ENCODE measurements at regions not wholly inside any gene's neighbourhood (a gene's known extent, or its start where the extent isn't known, plus 50 kb on each side); places are given as distances from the start of the nearest gene placed in this dataset.

DNA sequence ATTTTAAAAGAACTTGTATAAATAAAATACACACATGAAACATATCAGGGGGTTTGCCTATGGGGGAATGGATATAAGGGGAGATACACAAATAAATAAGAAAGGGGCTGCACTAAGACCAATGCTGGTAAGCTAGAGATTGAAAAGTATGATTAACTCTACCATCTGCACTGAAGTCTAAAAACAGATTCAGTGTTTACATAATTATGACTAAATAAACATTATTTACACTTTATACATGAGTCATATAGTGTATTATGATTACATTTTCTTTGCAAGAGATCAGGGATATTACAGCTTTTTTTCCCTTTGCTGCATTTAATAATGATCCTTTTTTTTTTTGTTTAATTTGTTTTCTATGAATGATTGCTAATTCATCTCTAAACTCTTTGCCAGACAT lies 367.9 kb downstream of the TMEM38B start:
- DNase-seq: no peak
- no peak for TF ChIP-seq POLR2A (IDR thresholded peaks at IDR 0.05)
- TF ChIP-seq, protein P1, sequence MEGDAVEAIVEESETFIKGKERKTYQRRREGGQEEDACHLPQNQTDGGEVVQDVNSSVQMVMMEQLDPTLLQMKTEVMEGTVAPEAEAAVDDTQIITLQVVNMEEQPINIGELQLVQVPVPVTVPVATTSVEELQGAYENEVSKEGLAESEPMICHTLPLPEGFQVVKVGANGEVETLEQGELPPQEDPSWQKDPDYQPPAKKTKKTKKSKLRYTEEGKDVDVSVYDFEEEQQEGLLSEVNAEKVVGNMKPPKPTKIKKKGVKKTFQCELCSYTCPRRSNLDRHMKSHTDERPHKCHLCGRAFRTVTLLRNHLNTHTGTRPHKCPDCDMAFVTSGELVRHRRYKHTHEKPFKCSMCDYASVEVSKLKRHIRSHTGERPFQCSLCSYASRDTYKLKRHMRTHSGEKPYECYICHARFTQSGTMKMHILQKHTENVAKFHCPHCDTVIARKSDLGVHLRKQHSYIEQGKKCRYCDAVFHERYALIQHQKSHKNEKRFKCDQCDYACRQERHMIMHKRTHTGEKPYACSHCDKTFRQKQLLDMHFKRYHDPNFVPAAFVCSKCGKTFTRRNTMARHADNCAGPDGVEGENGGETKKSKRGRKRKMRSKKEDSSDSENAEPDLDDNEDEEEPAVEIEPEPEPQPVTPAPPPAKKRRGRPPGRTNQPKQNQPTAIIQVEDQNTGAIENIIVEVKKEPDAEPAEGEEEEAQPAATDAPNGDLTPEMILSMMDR (IDR thresholded peaks at IDR 0.05): no peak
- Histone ChIP-seq H3K9me3 (no peaks in the 10 kb centered on the region), H3K4me3 (no peak overlapping the region), H3K36me3 (no peaks in the 10 kb centered on the region), H3K4me1 (no peaks in the 10 kb centered on the region), H3K27me3 (no peaks in the 10 kb centered on the region), H3K27ac (no peak overlapping the region)

DNA sequence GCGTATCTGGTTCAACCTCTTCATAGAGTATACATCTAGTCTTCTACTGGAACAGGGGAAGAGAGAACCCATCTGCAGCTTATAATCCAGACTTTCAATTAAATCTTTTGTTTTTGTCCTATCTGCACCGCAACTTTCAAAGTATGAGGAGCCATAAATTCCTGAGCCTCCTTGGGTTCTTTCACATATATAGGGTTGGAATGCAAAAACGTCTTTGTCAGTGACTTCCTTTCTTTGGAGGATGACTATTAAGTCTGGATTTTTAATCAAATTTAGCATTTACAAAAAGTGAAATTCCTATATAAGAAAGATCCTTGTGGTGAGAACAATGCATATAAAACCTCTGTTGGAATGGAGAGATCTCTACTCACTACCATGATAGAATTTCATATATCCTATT lies 370.8 kb downstream of the TMEM38B start:
- Histone ChIP-seq H3K27me3 (no peaks in the 10 kb centered on the region), H3K4me3 (no peak overlapping the region), H3K36me3 (no peaks in the 10 kb centered on the region), H3K27ac (no peak overlapping the region), H3K4me1 (no peaks in the 10 kb centered on the region), H3K9me3 (no peaks in the 10 kb centered on the region)
- no peak for DNase-seq
- TF ChIP-seq POLR2A (IDR thresholded peaks at IDR 0.05): no peak
- TF ChIP-seq, protein P1 (IDR thresholded peaks at IDR 0.05): no peak

DNA sequence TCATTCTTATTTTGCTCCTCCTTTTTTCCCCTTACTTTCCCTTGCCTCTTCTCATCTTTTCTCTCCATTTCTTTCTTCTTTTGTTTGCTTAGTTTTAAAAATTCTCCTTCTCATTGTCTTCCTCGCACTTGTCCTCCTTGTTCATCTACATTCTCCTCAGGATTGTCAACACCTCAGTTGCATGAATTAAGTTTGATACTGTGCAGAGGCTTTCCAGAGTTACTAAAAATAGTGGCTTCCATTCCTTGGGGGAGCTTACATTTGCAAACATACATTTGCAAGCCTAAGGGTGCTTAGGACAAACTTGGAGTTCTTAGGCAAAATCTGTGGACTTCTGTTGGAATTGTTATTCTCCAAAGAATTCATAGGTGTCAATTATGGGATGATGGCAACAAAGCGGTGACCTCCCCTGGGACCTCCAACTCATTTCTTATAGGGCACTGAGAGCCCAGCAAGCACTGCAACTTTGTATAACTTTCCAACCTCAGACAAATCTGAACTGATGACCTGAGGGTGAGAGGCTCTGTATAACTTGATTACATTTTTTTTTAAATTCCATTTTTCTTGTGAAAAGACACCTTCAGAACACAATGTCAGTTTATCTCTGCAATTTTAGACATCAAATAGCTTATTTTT lies 371.4 kb downstream of the TMEM38B start:
- Histone ChIP-seq H3K27me3 (no peaks in the 10 kb centered on the region), H3K4me1 (no peaks in the 10 kb centered on the region), H3K9me3 (no peaks in the 10 kb centered on the region), H3K27ac (no peak overlapping the region), H3K36me3 (no peaks in the 10 kb centered on the region), H3K4me3 (no peak overlapping the region)
- no peak for DNase-seq
- TF ChIP-seq, protein P1 (IDR thresholded peaks at IDR 0.05): no peak
- no peak for TF ChIP-seq POLR2A (IDR thresholded peaks at IDR 0.05)

DNA sequence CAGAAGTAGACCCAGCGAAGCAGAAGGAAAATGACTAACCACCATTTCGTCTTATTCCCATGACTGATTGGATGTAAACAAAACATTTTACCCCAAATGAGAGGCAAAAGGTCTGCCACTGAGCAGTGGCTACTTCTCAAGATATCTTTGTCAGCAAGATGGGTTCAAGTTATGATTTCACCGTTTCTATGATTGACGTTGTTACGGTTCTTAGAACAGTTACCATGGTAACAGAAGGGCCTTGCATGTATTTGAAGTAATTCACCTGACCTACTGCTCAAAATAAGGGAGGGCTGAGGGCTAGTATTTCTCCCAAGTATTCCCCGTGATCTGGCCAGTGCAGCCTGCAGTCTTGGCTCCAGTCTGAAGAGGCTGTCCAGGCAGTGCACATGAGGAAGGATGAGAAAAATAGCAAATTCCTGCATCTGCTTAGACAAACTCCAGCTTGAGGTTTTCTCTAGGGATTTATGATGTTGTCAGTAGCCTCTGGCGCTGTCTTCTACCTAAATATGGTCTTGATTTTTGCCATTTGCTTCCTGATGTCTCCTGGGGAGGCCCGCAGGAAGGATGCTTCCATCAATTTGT lies 372.7 kb downstream of the TMEM38B start:
- no peak overlapping the region for H3K27ac ChIP-seq
- H3K36me3 ChIP-seq: no peaks in the 10 kb centered on the region
- no peaks in the 10 kb centered on the region for H3K27me3 ChIP-seq
- no peaks in the 10 kb centered on the region for H3K4me1 ChIP-seq
- DNase-seq: no peak
- no peaks in the 10 kb centered on the region for H3K9me3 ChIP-seq
- TF ChIP-seq POLR2A (IDR thresholded peaks at IDR 0.05): no peak
- TF ChIP-seq, protein P1 (IDR thresholded peaks at IDR 0.05): no peak
- H3K4me3 ChIP-seq: no peak overlapping the region

DNA sequence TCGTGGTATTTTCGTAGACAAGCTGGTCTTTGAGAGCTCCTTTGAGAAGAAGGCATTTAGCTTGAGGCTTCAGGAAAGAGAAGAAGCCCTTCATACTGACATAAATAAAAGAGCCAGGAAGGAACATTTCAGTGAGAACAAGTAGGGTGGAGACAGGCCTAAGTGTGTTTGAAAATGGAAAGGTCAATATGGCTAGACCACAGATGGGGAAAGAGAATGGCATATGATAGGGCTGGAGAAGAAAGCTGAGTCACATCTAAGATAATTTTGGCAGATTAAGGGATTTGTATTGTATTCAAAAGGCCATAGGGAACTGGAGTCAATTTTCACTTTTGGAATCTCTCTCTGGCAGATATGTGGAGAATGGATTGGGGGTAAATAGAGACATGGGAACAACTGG lies 374.9 kb downstream of the TMEM38B start:
- no peak overlapping the region for H3K27ac ChIP-seq
- no peaks in the 10 kb centered on the region for H3K27me3 ChIP-seq
- H3K4me1 ChIP-seq: no peaks in the 10 kb centered on the region
- no peak for DNase-seq
- H3K36me3 ChIP-seq: no peaks in the 10 kb centered on the region
- no peak overlapping the region for H3K4me3 ChIP-seq
- no peak for TF ChIP-seq POLR2A (IDR thresholded peaks at IDR 0.05)
- TF ChIP-seq, protein P1 (IDR thresholded peaks at IDR 0.05): no peak
- H3K9me3 ChIP-seq: no peaks in the 10 kb centered on the region

Data from Peyer's patch (tissue), 4 donors.